ENCODE measurements at regions not wholly inside any gene's neighbourhood (a gene's known extent, or its start where the extent isn't known, plus 50 kb on each side); places are given as distances from the start of the nearest gene placed in this dataset.
A peak's percentile ranks its signal among the peaks of the same experiment; 100 is the strongest.
"Not testable (repeated sequence)": the region's sequence is repeated elsewhere in the genome, so short reads cannot be mapped to it uniquely, and the experiment has no call there.

DNA sequence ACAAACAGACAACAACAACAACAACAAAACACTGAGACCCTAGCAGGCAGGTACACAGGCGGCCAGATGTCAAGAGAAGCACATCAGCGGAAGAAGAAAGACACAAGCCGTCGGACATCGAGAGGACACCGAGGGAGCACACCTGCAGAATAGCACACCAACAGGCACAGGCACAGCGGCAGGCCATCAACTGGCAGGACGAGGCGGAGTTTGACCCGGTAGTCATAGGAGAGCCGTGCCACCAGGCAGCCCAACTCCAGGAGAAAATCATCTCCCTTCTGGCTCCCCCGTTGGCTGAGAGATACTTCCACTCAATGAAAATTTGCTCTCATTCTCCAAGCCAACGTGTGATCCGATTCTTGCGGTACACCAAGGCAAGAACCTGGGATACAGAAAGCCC lies 352.1 kb upstream of the IZUMO3 start:
- 86 to 93% (median 92%) methylated on average over 13 to 15 of the region's 15 CpGs for WGBS, 5 donors
- Histone ChIP-seq H3K4me3 (no peak overlapping the region), H3K27me3 (replicated peaks in 1 of 7) (no peaks in the 10 kb centered on the region), H3K4me1 (no peaks in the 10 kb centered on the region), H3K36me3 (no peaks in the 10 kb centered on the region), H3K27ac (no peak overlapping the region), H3K9me3 (peaks cover 0 to 23% (median 8%) of the 10 kb centered on the region in 8 donors)
- intact Hi-C loops (cut with DNase I; ENCODE audit: low total_unique reads) = no loop called here
- TF ChIP-seq POLR2A (IDR thresholded peaks at IDR 0.05) (no peak), POLR2AphosphoS5 (IDR thresholded peaks at IDR 0.05) (no peak)
- TF ChIP-seq, protein P1, sequence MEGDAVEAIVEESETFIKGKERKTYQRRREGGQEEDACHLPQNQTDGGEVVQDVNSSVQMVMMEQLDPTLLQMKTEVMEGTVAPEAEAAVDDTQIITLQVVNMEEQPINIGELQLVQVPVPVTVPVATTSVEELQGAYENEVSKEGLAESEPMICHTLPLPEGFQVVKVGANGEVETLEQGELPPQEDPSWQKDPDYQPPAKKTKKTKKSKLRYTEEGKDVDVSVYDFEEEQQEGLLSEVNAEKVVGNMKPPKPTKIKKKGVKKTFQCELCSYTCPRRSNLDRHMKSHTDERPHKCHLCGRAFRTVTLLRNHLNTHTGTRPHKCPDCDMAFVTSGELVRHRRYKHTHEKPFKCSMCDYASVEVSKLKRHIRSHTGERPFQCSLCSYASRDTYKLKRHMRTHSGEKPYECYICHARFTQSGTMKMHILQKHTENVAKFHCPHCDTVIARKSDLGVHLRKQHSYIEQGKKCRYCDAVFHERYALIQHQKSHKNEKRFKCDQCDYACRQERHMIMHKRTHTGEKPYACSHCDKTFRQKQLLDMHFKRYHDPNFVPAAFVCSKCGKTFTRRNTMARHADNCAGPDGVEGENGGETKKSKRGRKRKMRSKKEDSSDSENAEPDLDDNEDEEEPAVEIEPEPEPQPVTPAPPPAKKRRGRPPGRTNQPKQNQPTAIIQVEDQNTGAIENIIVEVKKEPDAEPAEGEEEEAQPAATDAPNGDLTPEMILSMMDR (IDR thresholded peaks at IDR 0.05 in 8 of 11, conservative IDR thresholded peaks at IDR 0.05 in 3 of 11) = no peak
- peak; percentile 54 for DNase-seq

DNA sequence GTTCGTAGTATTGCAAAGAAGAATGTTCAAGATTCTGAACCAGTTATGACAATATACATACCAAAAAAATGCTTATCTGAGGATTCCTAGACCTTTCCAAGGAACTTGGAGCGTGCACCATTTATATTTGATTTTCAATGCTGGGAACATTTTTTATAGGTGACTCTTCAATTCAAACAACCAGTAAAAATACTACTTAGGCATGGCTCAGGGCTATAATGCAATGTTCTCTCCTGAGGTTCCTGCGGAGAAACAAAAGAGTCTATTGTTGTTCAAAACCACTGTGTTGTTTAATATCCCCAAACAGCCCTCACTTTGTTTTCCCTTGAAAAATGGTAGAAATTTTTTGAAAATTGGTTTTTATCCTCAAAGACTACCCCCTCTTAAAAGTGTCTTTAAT lies 335.7 kb upstream of the IZUMO3 start:
- H3K4me1 ChIP-seq = no peaks in the 10 kb centered on the region
- H3K27me3 ChIP-seq (replicated peaks in 1 of 7) = no peaks in the 10 kb centered on the region
- H3K36me3 ChIP-seq = no peaks in the 10 kb centered on the region
- DNase-seq = no peak
- H3K4me3 ChIP-seq = no peak overlapping the region
- intact Hi-C loops (cut with DNase I; ENCODE audit: low total_unique reads) = no loop called here
- WGBS, 5 donors = 71 to 86% (median 83%) methylated on average over 3 of the region's 3 CpGs
- peaks cover 0 to 5% (median 0%) of the 10 kb centered on the region in 8 donors for H3K9me3 ChIP-seq
- H3K27ac ChIP-seq = no peak overlapping the region
- no peak for TF ChIP-seq POLR2AphosphoS5 (IDR thresholded peaks at IDR 0.05)
- TF ChIP-seq POLR2A (IDR thresholded peaks at IDR 0.05) = no peak
- TF ChIP-seq, protein P1 (IDR thresholded peaks at IDR 0.05 in 8 of 11, conservative IDR thresholded peaks at IDR 0.05 in 3 of 11) = no peak

DNA sequence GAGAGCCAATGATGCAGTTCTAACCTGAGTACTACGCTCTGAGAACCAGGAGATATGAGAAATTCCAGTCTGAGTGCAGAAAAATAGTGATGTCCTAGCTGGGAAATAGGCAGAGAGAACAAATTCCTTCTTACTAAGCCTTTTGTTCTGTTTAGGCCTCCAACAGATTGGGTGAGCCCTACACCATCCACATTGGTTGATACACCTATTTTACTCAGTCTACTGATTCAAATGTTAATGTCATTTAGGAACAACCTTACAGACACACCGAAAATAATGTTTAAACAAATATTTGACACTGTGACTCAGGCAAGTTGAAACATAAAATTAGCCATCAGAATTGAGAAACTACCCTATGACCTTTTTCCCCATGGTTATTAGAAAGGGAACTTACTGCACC lies 333.9 kb upstream of the IZUMO3 start:
- Histone ChIP-seq H3K27ac (no peak overlapping the region), H3K36me3 (no peaks in the 10 kb centered on the region), H3K27me3 (replicated peaks in 1 of 7) (no peaks in the 10 kb centered on the region), H3K4me1 (no peaks in the 10 kb centered on the region), H3K9me3 (peaks cover 0 to 9% (median 0%) of the 10 kb centered on the region in 8 donors), H3K4me3 (no peak overlapping the region)
- 48 to 75% (median 59%) methylated on average over 2 of the region's 2 CpGs for WGBS, 5 donors
- intact Hi-C loops (cut with DNase I; ENCODE audit: low total_unique reads) = no loop called here
- DNase-seq = no peak
- TF ChIP-seq, protein P1 (IDR thresholded peaks at IDR 0.05 in 8 of 11, conservative IDR thresholded peaks at IDR 0.05 in 3 of 11) = no peak
- TF ChIP-seq POLR2AphosphoS5 (IDR thresholded peaks at IDR 0.05) = no peak
- no peak for TF ChIP-seq POLR2A (IDR thresholded peaks at IDR 0.05)

DNA sequence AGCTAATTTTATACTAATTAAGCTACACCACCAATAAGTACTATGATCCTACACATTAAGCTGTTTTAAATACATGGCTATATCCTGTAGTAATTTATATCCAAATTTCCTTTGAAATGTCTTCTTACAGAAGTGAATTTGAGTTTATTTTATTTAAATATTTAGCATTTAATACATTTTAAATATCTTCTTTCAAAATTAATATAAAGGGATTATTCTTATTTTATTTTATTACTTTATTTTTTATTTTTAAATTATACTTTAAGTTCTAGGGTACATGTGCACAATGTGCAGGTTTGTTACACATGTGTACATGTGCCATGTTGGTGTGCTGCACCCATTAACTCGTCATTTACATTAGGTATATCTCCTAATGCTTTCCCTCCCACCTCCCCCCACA lies 310.9 kb upstream of the IZUMO3 start:
- WGBS, 5 donors = 38 to 71% (median 55%) methylated on average over 1 of the region's 1 CpG
- H3K27ac ChIP-seq; intact Hi-C loops (cut with DNase I; ENCODE audit: low total_unique reads); H3K4me1 ChIP-seq; H3K4me3 ChIP-seq; H3K27me3 ChIP-seq (replicated peaks in 1 of 7); DNase-seq; H3K36me3 ChIP-seq: not testable (repeated sequence)
- H3K9me3 ChIP-seq = peaks cover 0 to 23% (median 8%) of the 10 kb centered on the region in 8 donors

All from spleen (tissue), 11 donors.